ENCODE measurements at regions not wholly inside any gene's neighbourhood (a gene's known extent, or its start where the extent isn't known, plus 50 kb on each side); places are given as distances from the start of the nearest gene placed in this dataset.

DNA sequence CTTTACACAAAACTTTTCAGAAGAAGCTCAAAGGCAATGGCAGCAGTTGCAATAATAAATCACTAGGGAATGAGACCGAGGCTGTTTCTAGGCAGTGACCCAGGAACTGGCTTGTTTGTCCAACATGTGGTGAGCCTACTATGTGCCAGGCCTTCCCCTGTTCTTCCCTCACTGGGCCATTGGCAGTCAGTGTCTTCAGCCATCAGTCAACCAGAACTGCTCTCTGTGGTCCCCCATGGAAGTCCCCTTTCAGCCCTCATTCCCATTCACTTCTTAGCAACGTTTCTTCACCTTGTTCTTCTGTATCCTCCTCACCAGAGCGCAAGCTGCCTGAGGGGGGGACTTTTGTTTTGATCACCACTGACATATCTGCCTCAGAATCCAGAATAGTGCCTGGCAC lies 274.1 kb downstream of the RRAGC start:
- Mint-ChIP-seq H3K36me3 (no peaks in the 10 kb centered on the region), H3K4me3 (no peak overlapping the region), H3K27me3 (ENCODE audit: low read depth) (peaks cover 4% of the 10 kb centered on the region), H3K27ac (no peak overlapping the region), H3K9me3 (peaks cover 16% of the 10 kb centered on the region), H3K4me1 (peaks cover 10% of the 10 kb centered on the region)
- DNase-seq (ENCODE audit: low spot score), result no peak
- ChIA-PET POLR2A (no interaction called here), CTCF (interaction anchor here (0.6 to 2.6 kb wide), 7 partner anchors 9 to 514 kb away, joined by 3 to 6 read pairs (median 5); no protein-coding TSS in a partner anchor)
- ATAC-seq, result no peak
- TF ChIP-seq, protein P1, sequence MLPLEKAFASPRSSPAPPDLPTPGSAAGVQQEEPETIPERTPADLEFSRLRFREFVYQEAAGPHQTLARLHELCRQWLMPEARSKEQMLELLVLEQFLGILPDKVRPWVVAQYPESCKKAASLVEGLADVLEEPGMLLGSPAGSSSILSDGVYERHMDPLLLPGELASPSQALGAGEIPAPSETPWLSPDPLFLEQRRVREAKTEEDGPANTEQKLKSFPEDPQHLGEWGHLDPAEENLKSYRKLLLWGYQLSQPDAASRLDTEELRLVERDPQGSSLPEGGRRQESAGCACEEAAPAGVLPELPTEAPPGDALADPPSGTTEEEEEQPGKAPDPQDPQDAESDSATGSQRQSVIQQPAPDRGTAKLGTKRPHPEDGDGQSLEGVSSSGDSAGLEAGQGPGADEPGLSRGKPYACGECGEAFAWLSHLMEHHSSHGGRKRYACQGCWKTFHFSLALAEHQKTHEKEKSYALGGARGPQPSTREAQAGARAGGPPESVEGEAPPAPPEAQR (CRISPR knock-in tag; IDR thresholded peaks at IDR 0.05), result no peak
- TF ChIP-seq NFE2L1 (CRISPR knock-in tag; IDR thresholded peaks at IDR 0.05) (no peak), KAT7 (CRISPR knock-in tag; IDR thresholded peaks at IDR 0.05; ENCODE audit: borderline replicate concordance) (no peak), PRRX2 (CRISPR knock-in tag; IDR thresholded peaks at IDR 0.05) (no peak), ATF1 (CRISPR knock-in tag; IDR thresholded peaks at IDR 0.05) (no peak), ZBTB21 (CRISPR knock-in tag; IDR thresholded peaks at IDR 0.05; ENCODE audit: borderline replicate concordance) (no peak), TEAD4 (CRISPR knock-in tag; IDR thresholded peaks at IDR 0.05) (no peak), NFYB (CRISPR knock-in tag; conservative IDR thresholded peaks at IDR 0.05; ENCODE audit: low read depth) (no peak), OVOL2 (CRISPR knock-in tag; IDR thresholded peaks at IDR 0.05; ENCODE audit: borderline replicate concordance) (no peak), NFATC4 (CRISPR knock-in tag; IDR thresholded peaks at IDR 0.05) (no peak), NR3C1 (CRISPR knock-in tag; conservative IDR thresholded peaks at IDR 0.05; ENCODE audit: low read depth) (no peak)
- TF ChIP-seq, protein P2, sequence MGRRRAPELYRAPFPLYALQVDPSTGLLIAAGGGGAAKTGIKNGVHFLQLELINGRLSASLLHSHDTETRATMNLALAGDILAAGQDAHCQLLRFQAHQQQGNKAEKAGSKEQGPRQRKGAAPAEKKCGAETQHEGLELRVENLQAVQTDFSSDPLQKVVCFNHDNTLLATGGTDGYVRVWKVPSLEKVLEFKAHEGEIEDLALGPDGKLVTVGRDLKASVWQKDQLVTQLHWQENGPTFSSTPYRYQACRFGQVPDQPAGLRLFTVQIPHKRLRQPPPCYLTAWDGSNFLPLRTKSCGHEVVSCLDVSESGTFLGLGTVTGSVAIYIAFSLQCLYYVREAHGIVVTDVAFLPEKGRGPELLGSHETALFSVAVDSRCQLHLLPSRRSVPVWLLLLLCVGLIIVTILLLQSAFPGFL (CRISPR knock-in tag; IDR thresholded peaks at IDR 0.05; ENCODE audit: borderline replicate concordance), result no peak
- TF ChIP-seq, protein P3, sequence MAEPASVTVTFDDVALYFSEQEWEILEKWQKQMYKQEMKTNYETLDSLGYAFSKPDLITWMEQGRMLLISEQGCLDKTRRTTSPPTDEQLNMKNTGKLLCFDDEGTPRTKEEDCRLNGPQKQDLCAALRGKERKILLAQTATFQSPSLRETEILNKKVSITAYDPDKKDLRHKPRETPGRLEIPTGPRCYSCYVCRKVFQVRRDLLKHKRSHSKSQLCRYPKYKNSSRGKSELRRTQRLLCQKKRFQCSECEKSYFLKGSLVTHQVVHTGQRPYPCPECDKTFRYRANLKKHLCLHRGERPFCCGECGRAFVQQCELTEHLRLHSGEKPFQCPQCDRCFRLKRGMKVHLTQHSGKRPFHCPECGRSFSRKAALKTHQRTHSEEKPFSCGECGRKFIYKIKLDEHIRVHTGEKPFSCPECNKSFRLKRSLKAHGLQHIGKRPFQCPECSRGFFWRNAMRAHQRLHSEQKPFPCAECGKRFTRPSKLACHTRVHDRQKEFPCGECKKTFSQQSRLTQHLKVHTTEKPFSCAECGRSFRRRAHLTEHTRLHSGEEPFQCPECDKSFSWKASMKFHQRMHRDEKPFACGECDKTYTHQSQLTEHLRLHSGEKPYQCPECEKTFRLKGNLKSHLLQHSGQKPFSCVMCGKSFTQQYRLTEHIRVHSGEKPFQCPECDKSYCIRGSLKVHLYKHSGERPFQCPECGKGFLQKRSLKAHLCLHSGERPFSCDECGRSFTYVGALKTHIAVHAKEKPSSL (CRISPR knock-in tag; conservative IDR thresholded peaks at IDR 0.05), result no peak
- TF ChIP-seq, protein P4, sequence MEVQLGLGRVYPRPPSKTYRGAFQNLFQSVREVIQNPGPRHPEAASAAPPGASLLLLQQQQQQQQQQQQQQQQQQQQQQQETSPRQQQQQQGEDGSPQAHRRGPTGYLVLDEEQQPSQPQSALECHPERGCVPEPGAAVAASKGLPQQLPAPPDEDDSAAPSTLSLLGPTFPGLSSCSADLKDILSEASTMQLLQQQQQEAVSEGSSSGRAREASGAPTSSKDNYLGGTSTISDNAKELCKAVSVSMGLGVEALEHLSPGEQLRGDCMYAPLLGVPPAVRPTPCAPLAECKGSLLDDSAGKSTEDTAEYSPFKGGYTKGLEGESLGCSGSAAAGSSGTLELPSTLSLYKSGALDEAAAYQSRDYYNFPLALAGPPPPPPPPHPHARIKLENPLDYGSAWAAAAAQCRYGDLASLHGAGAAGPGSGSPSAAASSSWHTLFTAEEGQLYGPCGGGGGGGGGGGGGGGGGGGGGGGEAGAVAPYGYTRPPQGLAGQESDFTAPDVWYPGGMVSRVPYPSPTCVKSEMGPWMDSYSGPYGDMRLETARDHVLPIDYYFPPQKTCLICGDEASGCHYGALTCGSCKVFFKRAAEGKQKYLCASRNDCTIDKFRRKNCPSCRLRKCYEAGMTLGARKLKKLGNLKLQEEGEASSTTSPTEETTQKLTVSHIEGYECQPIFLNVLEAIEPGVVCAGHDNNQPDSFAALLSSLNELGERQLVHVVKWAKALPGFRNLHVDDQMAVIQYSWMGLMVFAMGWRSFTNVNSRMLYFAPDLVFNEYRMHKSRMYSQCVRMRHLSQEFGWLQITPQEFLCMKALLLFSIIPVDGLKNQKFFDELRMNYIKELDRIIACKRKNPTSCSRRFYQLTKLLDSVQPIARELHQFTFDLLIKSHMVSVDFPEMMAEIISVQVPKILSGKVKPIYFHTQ (CRISPR knock-in tag; IDR thresholded peaks at IDR 0.05), result no peak
- TF ChIP-seq, protein P5, sequence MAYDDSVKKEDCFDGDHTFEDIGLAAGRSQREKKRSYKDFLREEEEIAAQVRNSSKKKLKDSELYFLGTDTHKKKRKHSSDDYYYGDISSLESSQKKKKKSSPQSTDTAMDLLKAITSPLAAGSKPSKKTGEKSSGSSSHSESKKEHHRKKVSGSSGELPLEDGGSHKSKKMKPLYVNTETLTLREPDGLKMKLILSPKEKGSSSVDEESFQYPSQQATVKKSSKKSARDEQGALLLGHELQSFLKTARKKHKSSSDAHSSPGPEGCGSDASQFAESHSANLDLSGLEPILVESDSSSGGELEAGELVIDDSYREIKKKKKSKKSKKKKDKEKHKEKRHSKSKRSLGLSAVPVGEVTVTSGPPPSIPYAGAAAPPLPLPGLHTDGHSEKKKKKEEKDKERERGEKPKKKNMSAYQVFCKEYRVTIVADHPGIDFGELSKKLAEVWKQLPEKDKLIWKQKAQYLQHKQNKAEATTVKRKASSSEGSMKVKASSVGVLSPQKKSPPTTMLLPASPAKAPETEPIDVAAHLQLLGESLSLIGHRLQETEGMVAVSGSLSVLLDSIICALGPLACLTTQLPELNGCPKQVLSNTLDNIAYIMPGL (CRISPR knock-in tag; IDR thresholded peaks at IDR 0.05), result no peak
- TF ChIP-seq, protein P6, sequence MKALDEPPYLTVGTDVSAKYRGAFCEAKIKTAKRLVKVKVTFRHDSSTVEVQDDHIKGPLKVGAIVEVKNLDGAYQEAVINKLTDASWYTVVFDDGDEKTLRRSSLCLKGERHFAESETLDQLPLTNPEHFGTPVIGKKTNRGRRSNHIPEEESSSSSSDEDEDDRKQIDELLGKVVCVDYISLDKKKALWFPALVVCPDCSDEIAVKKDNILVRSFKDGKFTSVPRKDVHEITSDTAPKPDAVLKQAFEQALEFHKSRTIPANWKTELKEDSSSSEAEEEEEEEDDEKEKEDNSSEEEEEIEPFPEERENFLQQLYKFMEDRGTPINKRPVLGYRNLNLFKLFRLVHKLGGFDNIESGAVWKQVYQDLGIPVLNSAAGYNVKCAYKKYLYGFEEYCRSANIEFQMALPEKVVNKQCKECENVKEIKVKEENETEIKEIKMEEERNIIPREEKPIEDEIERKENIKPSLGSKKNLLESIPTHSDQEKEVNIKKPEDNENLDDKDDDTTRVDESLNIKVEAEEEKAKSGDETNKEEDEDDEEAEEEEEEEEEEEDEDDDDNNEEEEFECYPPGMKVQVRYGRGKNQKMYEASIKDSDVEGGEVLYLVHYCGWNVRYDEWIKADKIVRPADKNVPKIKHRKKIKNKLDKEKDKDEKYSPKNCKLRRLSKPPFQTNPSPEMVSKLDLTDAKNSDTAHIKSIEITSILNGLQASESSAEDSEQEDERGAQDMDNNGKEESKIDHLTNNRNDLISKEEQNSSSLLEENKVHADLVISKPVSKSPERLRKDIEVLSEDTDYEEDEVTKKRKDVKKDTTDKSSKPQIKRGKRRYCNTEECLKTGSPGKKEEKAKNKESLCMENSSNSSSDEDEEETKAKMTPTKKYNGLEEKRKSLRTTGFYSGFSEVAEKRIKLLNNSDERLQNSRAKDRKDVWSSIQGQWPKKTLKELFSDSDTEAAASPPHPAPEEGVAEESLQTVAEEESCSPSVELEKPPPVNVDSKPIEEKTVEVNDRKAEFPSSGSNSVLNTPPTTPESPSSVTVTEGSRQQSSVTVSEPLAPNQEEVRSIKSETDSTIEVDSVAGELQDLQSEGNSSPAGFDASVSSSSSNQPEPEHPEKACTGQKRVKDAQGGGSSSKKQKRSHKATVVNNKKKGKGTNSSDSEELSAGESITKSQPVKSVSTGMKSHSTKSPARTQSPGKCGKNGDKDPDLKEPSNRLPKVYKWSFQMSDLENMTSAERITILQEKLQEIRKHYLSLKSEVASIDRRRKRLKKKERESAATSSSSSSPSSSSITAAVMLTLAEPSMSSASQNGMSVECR (CRISPR knock-in tag; IDR thresholded peaks at IDR 0.05; ENCODE audit: borderline replicate concordance), result no peak

Measured in WTC11 (cell line).